Endodermal cell (in vitro differentiated cells): ENCODE measurements at regions not wholly inside any gene's neighbourhood (a gene's known extent, or its start where the extent isn't known, plus 50 kb on each side); places are given as distances from the start of the nearest gene placed in this dataset.

Experiments used
- DNase-seq: peaks from one replicate; pipeline ENCODE4 v3.0.0-alpha.2; 2017
- H3K27ac ChIP-seq: 2 replicates; pipeline ENCODE4 v1.5.1; 2013; ENCODE audit warnings: mild to moderate bottlenecking, low read depth, low read length, moderate library complexity
- H3K27me3 ChIP-seq: 2 replicates; pipeline ENCODE4 v1.6.1; 2013; ENCODE audit warnings: mild to moderate bottlenecking, low read length, moderate library complexity; ENCODE audit not compliant: insufficient read depth, control insufficient read depth, poor library complexity, severe bottlenecking
- H3K36me3 ChIP-seq: 2 replicates; pipeline ENCODE4 v1.7.0; 2013; ENCODE audit warnings: mild to moderate bottlenecking, low read length, moderate library complexity; ENCODE audit not compliant: control insufficient read depth, insufficient read depth
- H3K4me1 ChIP-seq: one replicate; pipeline ENCODE4 v1.7.0; 2013; ENCODE audit warnings: low read length; ENCODE audit not compliant: control insufficient read depth, insufficient read depth
- H3K4me3 ChIP-seq: 2 replicates; pipeline ENCODE4 v1.5.1; 2013; ENCODE audit warnings: mild to moderate bottlenecking, low read length, moderate library complexity
- H3K9ac ChIP-seq: 2 replicates; pipeline ENCODE4 v1.6.1; 2013; ENCODE audit warnings: mild to moderate bottlenecking, low read length, moderate library complexity; ENCODE audit not compliant: poor library complexity, severe bottlenecking; ENCODE audit errors: extremely low read depth
- H3K9me3 ChIP-seq: 2 replicates; pipeline ENCODE4 v1.6.1; 2013; ENCODE audit warnings: mild to moderate bottlenecking, low read length, moderate library complexity; ENCODE audit not compliant: control insufficient read depth
- H3K27ac Mint-ChIP-seq: 2 replicates; pipeline ENCODE4 v1.8.0; 2020; ENCODE audit warnings: mixed read lengths
- H3K27me3 Mint-ChIP-seq: 2 replicates; pipeline ENCODE4 v1.8.0; 2021; ENCODE audit warnings: mild to moderate bottlenecking, mixed read lengths; ENCODE audit not compliant: insufficient read depth
- H3K36me3 Mint-ChIP-seq: 2 replicates; pipeline ENCODE4 v1.8.0; 2020; ENCODE audit warnings: low read depth, mixed read lengths
- H3K4me1 Mint-ChIP-seq: 2 replicates; pipeline ENCODE4 v1.8.0; 2020; ENCODE audit warnings: mixed read lengths
- H3K4me3 Mint-ChIP-seq: 2 replicates; pipeline ENCODE4 v1.8.0; 2020; ENCODE audit warnings: mild to moderate bottlenecking, moderate library complexity, mixed read lengths
- H3K9me3 Mint-ChIP-seq: 2 replicates; pipeline ENCODE4 v1.8.0; 2020; ENCODE audit warnings: mild to moderate bottlenecking, mixed read lengths
- WGBS, 2 experiments: methylation state at CpG; one replicate each; pipeline versions ENCODE4 v1.1.5 to v1.1.7; 2013; ENCODE audit warnings: missing lambda C conversion rate in 2 of 2, mixed read lengths in 1 of 2; ENCODE audit not compliant: insufficient coverage in 1 of 2, insufficient read length in 1 of 2; 5-methylcytosine and 5-hydroxymethylcytosine counted together
- TF ChIP-seq, protein P1 (sequence below): fragments of 200-600 bp; sonication (generic); conservative IDR thresholded peaks from 2 replicates; pipeline ENCODE4 v1.5.0; 2021; ENCODE audit warnings: antibody characterized with exemption, mild to moderate bottlenecking

DNA sequence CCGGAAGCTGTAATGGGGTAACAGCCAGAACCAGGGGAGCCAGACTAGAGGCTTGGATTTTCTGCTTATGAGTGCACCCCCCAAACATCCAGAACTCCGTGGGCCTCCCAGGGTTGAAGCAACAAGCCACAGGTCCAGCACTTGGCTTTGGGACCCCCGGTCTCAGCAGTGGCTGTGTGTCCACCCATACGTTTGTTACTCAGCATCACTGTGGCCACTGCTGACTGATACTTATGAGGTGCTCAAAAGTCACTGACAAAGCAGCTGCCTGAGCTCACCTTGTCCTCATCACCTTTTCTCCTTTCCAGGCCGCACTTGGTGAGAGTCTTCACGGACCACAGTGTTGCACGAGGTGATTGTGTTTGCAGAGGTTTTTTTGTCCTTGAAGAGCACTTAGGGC is 145.6 kb upstream of the RFLNA start:
- DNase-seq: no peak
- H3K9me3 ChIP-seq: peaks cover 14% of the 10 kb centered on the region
- Mint-ChIP-seq H3K27me3 (peaks cover 12% of the 10 kb centered on the region), H3K9me3 (peaks cover 56% of the 10 kb centered on the region), H3K4me1 (peaks cover 3% of the 10 kb centered on the region), H3K27ac (no peak overlapping the region), H3K36me3 (peaks cover 9% of the 10 kb centered on the region), H3K4me3 (no peak overlapping the region)
- H3K9ac ChIP-seq: no peak overlapping the region
- 96% methylated on average over 7 of the region's 7 CpGs for WGBS, 2 experiments
- H3K36me3 ChIP-seq: no peaks in the 10 kb centered on the region
- no peaks in the 10 kb centered on the region for H3K27me3 ChIP-seq
- TF ChIP-seq, protein P1, sequence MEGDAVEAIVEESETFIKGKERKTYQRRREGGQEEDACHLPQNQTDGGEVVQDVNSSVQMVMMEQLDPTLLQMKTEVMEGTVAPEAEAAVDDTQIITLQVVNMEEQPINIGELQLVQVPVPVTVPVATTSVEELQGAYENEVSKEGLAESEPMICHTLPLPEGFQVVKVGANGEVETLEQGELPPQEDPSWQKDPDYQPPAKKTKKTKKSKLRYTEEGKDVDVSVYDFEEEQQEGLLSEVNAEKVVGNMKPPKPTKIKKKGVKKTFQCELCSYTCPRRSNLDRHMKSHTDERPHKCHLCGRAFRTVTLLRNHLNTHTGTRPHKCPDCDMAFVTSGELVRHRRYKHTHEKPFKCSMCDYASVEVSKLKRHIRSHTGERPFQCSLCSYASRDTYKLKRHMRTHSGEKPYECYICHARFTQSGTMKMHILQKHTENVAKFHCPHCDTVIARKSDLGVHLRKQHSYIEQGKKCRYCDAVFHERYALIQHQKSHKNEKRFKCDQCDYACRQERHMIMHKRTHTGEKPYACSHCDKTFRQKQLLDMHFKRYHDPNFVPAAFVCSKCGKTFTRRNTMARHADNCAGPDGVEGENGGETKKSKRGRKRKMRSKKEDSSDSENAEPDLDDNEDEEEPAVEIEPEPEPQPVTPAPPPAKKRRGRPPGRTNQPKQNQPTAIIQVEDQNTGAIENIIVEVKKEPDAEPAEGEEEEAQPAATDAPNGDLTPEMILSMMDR: no peak
- H3K4me1 ChIP-seq: no peaks in the 10 kb centered on the region
- no peak overlapping the region for H3K4me3 ChIP-seq
- H3K27ac ChIP-seq: no peak overlapping the region

DNA sequence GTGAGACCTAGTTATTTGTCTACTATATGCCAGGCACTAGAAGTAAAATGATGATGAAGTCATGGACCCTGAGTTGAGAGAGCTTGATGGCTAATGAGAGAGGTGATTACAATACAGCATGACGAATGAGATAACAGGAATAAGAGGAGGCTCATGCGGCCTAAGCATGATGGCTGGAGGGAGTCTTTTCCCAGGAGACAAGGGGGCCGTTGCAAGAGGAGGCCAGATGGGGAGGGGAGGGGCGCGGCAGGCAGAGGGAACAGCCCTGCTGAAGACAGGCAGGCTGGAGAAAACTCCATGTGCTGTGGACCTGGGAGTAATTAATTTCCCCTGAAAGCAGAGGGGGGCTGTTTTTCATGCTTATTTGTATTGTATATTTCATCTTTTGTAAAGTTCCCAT is 144.7 kb upstream of the RFLNA start:
- Mint-ChIP-seq H3K9me3 (peaks cover 48% of the 10 kb centered on the region), H3K36me3 (peaks cover 9% of the 10 kb centered on the region), H3K27ac (no peak overlapping the region), H3K4me1 (peaks cover 5% of the 10 kb centered on the region), H3K27me3 (peaks cover 12% of the 10 kb centered on the region), H3K4me3 (no peak overlapping the region)
- H3K9me3 ChIP-seq: peaks cover 5% of the 10 kb centered on the region
- no peak for DNase-seq
- 73 to 96% methylated on average over 3 to 5 of the region's 5 CpGs for WGBS, 2 experiments
- H3K27me3 ChIP-seq: no peaks in the 10 kb centered on the region
- no peaks in the 10 kb centered on the region for H3K36me3 ChIP-seq
- H3K9ac ChIP-seq: no peak overlapping the region
- TF ChIP-seq, protein P1: no peak
- H3K4me1 ChIP-seq: no peaks in the 10 kb centered on the region
- H3K27ac ChIP-seq: no peak overlapping the region
- H3K4me3 ChIP-seq: no peak overlapping the region

DNA sequence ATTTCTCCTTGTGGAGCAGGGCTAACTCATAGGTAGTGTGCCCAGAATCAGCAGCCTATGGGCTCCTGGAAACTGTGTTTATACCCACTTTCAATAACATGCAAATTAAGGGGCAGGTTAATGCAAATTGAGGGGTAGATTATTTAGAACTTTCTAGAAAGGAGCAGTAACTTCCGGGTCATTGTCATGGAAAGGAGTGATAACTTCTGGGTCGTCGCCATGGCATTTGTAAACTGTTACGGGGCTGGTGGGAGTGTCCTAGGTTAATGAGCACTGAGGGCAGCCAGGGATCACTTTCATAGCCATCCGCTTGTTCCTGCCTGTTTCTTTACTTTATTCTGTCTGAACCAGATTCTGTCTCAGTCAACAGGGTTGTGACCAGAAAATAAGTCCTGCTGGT is 143.3 kb upstream of the RFLNA start:
- TF ChIP-seq, protein P1: no peak
- Histone ChIP-seq H3K27ac (no peak overlapping the region), H3K27me3 (no peaks in the 10 kb centered on the region), H3K36me3 (no peaks in the 10 kb centered on the region), H3K9me3 (peaks cover 5% of the 10 kb centered on the region), H3K9ac (no peak overlapping the region), H3K4me3 (no peak overlapping the region), H3K4me1 (no peaks in the 10 kb centered on the region)
- DNase-seq: no peak
- peaks cover 12% of the 10 kb centered on the region for H3K27me3 Mint-ChIP-seq
- no peak overlapping the region for H3K27ac Mint-ChIP-seq
- H3K36me3 Mint-ChIP-seq: peaks cover 4% of the 10 kb centered on the region
- 53 to 57% methylated on average over 5 of the region's 5 CpGs for WGBS, 2 experiments
- H3K9me3 Mint-ChIP-seq: peaks cover 39% of the 10 kb centered on the region
- H3K4me1 Mint-ChIP-seq: peaks cover 5% of the 10 kb centered on the region
- no peak overlapping the region for H3K4me3 Mint-ChIP-seq
